GM12873 (cell line): ENCODE measurements at regions not wholly inside any gene's neighbourhood (a gene's known extent, or its start where the extent isn't known, plus 50 kb on each side); places are given as distances from the start of the nearest gene placed in this dataset.

ENCODE experiments used
- CTCF ChIP-seq: IDR thresholded peaks from 2 replicates; pipeline ENCODE4 v1.5.1; 2012; ENCODE audit warnings: low read depth, mild to moderate bottlenecking, moderate library complexity, low read length, control low read depth; ENCODE audit not compliant: insufficient read depth; ENCODE audit errors: missing control alignments

- TF ChIP-seq CTCF, result no peak
Observed at GRCh38 chr21:29235714-29236197, 63.0 kb upstream of the BACH1 start.

GRCh38 chr21:29236201-29236600 is 62.5 kb upstream of the BACH1 start:
- no peak for TF ChIP-seq CTCF

GRCh38 chr21:29237110-29238052 is 61.3 kb upstream of the BACH1 start:
- TF ChIP-seq CTCF, result no peak

GRCh38 chr21:29238053-29238966 is 60.4 kb upstream of the BACH1 start:
- TF ChIP-seq CTCF, result no peak

GRCh38 chr21:29238967-29239290 is 59.8 kb upstream of the BACH1 start:
- TF ChIP-seq CTCF, result no peak

GRCh38 chr21:29240136-29240535 is 58.6 kb upstream of the BACH1 start:
- no peak for TF ChIP-seq CTCF

- TF ChIP-seq CTCF, result no peak
Observed at GRCh38 chr21:29242201-29242600, 56.5 kb upstream of the BACH1 start.
